OCI-LY7 (cell line): ENCODE measurements at regions not wholly inside any gene's neighbourhood (a gene's known extent, or its start where the extent isn't known, plus 50 kb on each side); places are given as distances from the start of the nearest gene placed in this dataset.

Experiments
- EZH2phosphoT487 ChIP-seq: fragments of 200-600 bp; sonication (generic); IDR thresholded peaks from 2 replicates; pipeline ENCODE4 v1.6.1; 2018; ENCODE audit warnings: low read depth, borderline replicate concordance, mild to moderate bottlenecking, mixed run types, antibody characterized with exemption, low read length, moderate library complexity, mixed read lengths
- TF ChIP-seq, protein P1 (sequence below): fragments of 200-600 bp; sonication (generic); conservative IDR thresholded peaks from 2 replicates; pipeline ENCODE4 v1.5.1; 2014; ENCODE audit warnings: mild to moderate bottlenecking, antibody characterized with exemption, low read length, moderate library complexity, mixed read lengths

DNA sequence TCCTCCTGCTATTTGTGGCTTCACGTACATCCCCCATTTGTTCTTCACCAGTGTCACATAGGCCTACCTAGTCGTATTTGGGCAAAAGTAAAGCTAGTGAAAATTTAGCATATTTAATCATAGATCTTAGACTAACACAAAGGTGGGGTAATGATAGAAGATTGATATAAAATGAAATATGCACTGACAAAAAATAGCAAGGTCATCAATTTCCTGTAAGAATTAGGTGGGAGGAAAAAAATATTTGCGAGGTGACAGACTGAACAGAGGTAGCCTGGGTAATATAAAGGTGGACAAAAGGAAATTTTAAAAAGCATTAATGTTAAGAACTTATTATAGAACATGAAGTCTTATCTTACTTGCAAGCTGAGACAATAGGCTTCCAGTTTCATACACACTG, 239.9 kb downstream of the PCDH10 start:
- TF ChIP-seq, protein P1, sequence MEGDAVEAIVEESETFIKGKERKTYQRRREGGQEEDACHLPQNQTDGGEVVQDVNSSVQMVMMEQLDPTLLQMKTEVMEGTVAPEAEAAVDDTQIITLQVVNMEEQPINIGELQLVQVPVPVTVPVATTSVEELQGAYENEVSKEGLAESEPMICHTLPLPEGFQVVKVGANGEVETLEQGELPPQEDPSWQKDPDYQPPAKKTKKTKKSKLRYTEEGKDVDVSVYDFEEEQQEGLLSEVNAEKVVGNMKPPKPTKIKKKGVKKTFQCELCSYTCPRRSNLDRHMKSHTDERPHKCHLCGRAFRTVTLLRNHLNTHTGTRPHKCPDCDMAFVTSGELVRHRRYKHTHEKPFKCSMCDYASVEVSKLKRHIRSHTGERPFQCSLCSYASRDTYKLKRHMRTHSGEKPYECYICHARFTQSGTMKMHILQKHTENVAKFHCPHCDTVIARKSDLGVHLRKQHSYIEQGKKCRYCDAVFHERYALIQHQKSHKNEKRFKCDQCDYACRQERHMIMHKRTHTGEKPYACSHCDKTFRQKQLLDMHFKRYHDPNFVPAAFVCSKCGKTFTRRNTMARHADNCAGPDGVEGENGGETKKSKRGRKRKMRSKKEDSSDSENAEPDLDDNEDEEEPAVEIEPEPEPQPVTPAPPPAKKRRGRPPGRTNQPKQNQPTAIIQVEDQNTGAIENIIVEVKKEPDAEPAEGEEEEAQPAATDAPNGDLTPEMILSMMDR, result no peak
- no peak for TF ChIP-seq EZH2phosphoT487
